HepG2 (cell line): ENCODE measurements at regions not wholly inside any gene's neighbourhood (a gene's known extent, or its start where the extent isn't known, plus 50 kb on each side); places are given as distances from the start of the nearest gene placed in this dataset.

Experiments
- RFX5 ChIP-seq: IDR thresholded peaks from 2 replicates; pipeline ENCODE4 v1.6.1; 2011; ENCODE audit warnings: low read depth, low read length, improper control_type of control experiment
- RFXANK ChIP-seq: IDR thresholded peaks from 2 replicates; pipeline ENCODE4 v1.6.1; 2016
- SMAD1 ChIP-seq: sonication (generic); formaldehyde crosslinking; IDR thresholded peaks from 2 replicates; pipeline ENCODE4 v1.4.0; 2020; ENCODE audit warnings: missing genetic modification reagents, low read depth, mild to moderate bottlenecking, borderline replicate concordance
- SP2 ChIP-seq: sonication (generic); formaldehyde crosslinking; IDR thresholded peaks from 2 replicates; pipeline ENCODE4 v1.5.1; 2020; ENCODE audit warnings: mild to moderate bottlenecking, missing genetic modification reagents
- TEAD3 ChIP-seq: optimal IDR thresholded peaks from 2 replicates; pipeline ENCODE3; 2016; ENCODE audit warnings: borderline replicate concordance
- ZEB1 ChIP-seq: IDR thresholded peaks from 2 replicates; pipeline ENCODE4 v1.6.1; 2012; ENCODE audit warnings: mild to moderate bottlenecking, low read depth, inconsistent platforms; ENCODE audit not compliant: insufficient replicate concordance
- ZIK1 ChIP-seq: sonication (generic); formaldehyde crosslinking; IDR thresholded peaks from 2 replicates; pipeline ENCODE4 v1.5.0; 2020; ENCODE audit warnings: mild to moderate bottlenecking, low read depth, missing genetic modification reagents, borderline replicate concordance
- ZNF274 ChIP-seq: sonication (generic); formaldehyde crosslinking; IDR thresholded peaks from 2 replicates; pipeline ENCODE4 v1.5.1; 2020; ENCODE audit warnings: mild to moderate bottlenecking, missing genetic modification reagents
- ZNF644 ChIP-seq: IDR thresholded peaks from 2 replicates; pipeline ENCODE4 v1.6.1; 2016; ENCODE audit warnings: low read depth
- ZNF772 ChIP-seq: sonication (generic); formaldehyde crosslinking; IDR thresholded peaks from 2 replicates; pipeline ENCODE4 v1.5.0; 2020; ENCODE audit warnings: mild to moderate bottlenecking, missing genetic modification reagents
- ZNF777 ChIP-seq: sonication (generic); formaldehyde crosslinking; IDR thresholded peaks from 2 replicates; pipeline ENCODE4 v1.4.0; 2020; ENCODE audit warnings: missing genetic modification reagents
- ZNF816 ChIP-seq: sonication (generic); formaldehyde crosslinking; IDR thresholded peaks from 2 replicates; pipeline ENCODE4 v1.8.0; 2022; ENCODE audit warnings: missing genetic modification reagents, mild to moderate bottlenecking, borderline replicate concordance
- ZNF839 ChIP-seq: sonication (generic); formaldehyde crosslinking; IDR thresholded peaks from 2 replicates; pipeline ENCODE4 v1.4.0; 2020; ENCODE audit warnings: missing genetic modification reagents, mild to moderate bottlenecking, borderline replicate concordance
- ZNF891 ChIP-seq: sonication (generic); formaldehyde crosslinking; IDR thresholded peaks from 2 replicates; pipeline ENCODE4 v1.5.0; 2020; ENCODE audit warnings: mild to moderate bottlenecking, missing genetic modification reagents
- TF ChIP-seq, protein P1 (sequence below): IDR thresholded peaks from 2 replicates; pipeline ENCODE4 v1.6.1; 2016; ENCODE audit warnings: low read depth, control low read depth
- TF ChIP-seq, protein P2 (sequence below): sonication (generic); formaldehyde crosslinking; conservative IDR thresholded peaks from 2 replicates; pipeline ENCODE4 v1.8.0; 2022; ENCODE audit warnings: mild to moderate bottlenecking, moderate library complexity, missing genetic modification reagents
- TF ChIP-seq, protein P3 (sequence below): sonication (generic); formaldehyde crosslinking; IDR thresholded peaks from 2 replicates; pipeline ENCODE4 v1.4.0; 2020; ENCODE audit warnings: missing genetic modification reagents, borderline replicate concordance
- TF ChIP-seq, protein P4 (sequence below): sonication (generic); formaldehyde crosslinking; IDR thresholded peaks from 2 replicates; pipeline ENCODE4 v1.5.0; 2020; ENCODE audit warnings: missing genetic modification reagents, mild to moderate bottlenecking, borderline replicate concordance

DNA sequence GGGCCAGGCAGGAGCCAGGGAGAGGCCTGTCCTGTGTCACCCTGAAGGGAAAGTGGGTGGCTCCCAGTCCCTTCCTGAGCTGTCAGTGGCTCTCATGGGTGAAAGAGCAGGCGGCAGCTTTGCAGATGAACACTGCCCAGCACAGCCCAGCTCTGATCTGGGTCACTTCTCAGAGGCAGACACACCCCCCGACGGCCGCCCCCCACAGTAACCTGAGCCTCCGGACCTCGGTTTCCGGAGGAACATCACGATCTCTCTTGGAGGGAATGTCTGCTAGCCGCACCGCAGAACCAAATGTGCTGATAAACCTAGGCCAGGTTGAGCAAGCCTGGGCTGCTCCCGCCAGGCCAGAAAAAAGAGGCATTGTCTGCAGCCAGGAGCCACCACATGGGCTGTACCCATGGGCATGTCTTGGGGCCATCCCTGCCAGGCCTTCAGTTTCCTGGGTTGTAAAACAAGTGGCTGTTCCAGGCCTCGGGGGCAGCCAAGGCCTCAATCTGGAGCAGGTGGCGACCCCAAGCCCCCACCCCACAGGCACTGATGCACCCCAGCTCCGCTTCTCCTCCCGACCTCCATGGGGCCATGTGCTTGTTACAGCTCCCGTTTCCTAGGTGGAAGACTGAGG, 57.6 kb downstream of the NCOR2 start (continued):
- TF ChIP-seq ZNF891 (CRISPR knock-in tag) (peak; percentile 91), TEAD3 (CRISPR knock-in tag) (peak; percentile 33), ZNF777 (CRISPR knock-in tag) (no peak), ZIK1 (0 out of 2 replicates have a peak, but pooled peaks have one; percentile 63), RFX5 (no peak), ZEB1 (no peak), ZNF274 (no peak), ZNF772 (no peak), ZNF644 (CRISPR knock-in tag) (no peak), SMAD1 (no peak), RFXANK (CRISPR knock-in tag) (no peak), ZNF839 (CRISPR knock-in tag) (no peak), SP2 (no peak), ZNF816 (CRISPR knock-in tag) (no peak)
- TF ChIP-seq, protein P1, sequence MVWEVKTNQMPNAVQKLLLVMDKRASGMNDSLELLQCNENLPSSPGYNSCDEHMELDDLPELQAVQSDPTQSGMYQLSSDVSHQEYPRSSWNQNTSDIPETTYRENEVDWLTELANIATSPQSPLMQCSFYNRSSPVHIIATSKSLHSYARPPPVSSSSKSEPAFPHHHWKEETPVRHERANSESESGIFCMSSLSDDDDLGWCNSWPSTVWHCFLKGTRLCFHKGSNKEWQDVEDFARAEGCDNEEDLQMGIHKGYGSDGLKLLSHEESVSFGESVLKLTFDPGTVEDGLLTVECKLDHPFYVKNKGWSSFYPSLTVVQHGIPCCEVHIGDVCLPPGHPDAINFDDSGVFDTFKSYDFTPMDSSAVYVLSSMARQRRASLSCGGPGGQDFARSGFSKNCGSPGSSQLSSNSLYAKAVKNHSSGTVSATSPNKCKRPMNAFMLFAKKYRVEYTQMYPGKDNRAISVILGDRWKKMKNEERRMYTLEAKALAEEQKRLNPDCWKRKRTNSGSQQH: no peak
- TF ChIP-seq, protein P2, sequence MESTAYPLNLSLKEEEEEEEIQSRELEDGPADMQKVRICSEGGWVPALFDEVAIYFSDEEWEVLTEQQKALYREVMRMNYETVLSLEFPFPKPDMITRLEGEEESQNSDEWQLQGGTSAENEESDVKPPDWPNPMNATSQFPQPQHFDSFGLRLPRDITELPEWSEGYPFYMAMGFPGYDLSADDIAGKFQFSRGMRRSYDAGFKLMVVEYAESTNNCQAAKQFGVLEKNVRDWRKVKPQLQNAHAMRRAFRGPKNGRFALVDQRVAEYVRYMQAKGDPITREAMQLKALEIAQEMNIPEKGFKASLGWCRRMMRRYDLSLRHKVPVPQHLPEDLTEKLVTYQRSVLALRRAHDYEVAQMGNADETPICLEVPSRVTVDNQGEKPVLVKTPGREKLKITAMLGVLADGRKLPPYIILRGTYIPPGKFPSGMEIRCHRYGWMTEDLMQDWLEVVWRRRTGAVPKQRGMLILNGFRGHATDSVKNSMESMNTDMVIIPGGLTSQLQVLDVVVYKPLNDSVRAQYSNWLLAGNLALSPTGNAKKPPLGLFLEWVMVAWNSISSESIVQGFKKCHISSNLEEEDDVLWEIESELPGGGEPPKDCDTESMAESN (CRISPR knock-in tag): no peak
- TF ChIP-seq, protein P3, sequence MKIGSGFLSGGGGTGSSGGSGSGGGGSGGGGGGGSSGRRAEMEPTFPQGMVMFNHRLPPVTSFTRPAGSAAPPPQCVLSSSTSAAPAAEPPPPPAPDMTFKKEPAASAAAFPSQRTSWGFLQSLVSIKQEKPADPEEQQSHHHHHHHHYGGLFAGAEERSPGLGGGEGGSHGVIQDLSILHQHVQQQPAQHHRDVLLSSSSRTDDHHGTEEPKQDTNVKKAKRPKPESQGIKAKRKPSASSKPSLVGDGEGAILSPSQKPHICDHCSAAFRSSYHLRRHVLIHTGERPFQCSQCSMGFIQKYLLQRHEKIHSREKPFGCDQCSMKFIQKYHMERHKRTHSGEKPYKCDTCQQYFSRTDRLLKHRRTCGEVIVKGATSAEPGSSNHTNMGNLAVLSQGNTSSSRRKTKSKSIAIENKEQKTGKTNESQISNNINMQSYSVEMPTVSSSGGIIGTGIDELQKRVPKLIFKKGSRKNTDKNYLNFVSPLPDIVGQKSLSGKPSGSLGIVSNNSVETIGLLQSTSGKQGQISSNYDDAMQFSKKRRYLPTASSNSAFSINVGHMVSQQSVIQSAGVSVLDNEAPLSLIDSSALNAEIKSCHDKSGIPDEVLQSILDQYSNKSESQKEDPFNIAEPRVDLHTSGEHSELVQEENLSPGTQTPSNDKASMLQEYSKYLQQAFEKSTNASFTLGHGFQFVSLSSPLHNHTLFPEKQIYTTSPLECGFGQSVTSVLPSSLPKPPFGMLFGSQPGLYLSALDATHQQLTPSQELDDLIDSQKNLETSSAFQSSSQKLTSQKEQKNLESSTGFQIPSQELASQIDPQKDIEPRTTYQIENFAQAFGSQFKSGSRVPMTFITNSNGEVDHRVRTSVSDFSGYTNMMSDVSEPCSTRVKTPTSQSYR: peak; percentile 46; the same call in 1 of the 2 replicates
- TF ChIP-seq, protein P4, sequence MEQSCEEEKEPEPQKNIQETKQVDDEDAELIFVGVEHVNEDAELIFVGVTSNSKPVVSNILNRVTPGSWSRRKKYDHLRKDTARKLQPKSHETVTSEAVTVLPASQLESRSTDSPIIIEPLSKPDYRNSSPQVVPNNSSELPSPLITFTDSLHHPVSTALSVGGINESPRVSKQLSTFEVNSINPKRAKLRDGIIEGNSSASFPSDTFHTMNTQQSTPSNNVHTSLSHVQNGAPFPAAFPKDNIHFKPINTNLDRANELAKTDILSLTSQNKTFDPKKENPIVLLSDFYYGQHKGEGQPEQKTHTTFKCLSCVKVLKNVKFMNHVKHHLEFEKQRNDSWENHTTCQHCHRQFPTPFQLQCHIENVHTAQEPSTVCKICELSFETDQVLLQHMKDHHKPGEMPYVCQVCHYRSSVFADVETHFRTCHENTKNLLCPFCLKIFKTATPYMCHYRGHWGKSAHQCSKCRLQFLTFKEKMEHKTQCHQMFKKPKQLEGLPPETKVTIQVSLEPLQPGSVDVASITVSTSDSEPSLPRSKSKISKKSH: no peak
